Liver (tissue), 8 donors: ENCODE measurements at regions not wholly inside any gene's neighbourhood (a gene's known extent, or its start where the extent isn't known, plus 50 kb on each side); places are given as distances from the start of the nearest gene placed in this dataset.

ENCODE experiments used
- DNase-seq: peaks from one replicate; pipeline ENCODE4 v3.0.0-alpha.2; 2017; ENCODE audit warnings: low spot score
- H3K27ac ChIP-seq, 2 donors: one replicate each; pipeline ENCODE4 v1.7.0; 2013; ENCODE audit warnings: inconsistent platforms in 2 of 2, low read length in 2 of 2, control low read depth in 1 of 2, low read depth in 1 of 2, mild to moderate bottlenecking in 1 of 2
- H3K27me3 ChIP-seq, 4 donors: one replicate each; pipeline versions ENCODE4 v1.6.1 to v1.7.0; 2013; ENCODE audit warnings: low read length in 3 of 4, inconsistent platforms in 1 of 4, mild to moderate bottlenecking in 1 of 4, moderate library complexity in 1 of 4; ENCODE audit not compliant: control insufficient read depth in 4 of 4, insufficient read depth in 4 of 4
- H3K36me3 ChIP-seq, 4 donors: one replicate each; pipeline versions ENCODE4 v1.6.1 to v1.7.0; 2013; ENCODE audit warnings: low read length in 3 of 4, mild to moderate bottlenecking in 3 of 4, low read depth in 1 of 4, moderate library complexity in 1 of 4; ENCODE audit not compliant: control insufficient read depth in 4 of 4, insufficient read depth in 3 of 4
- H3K4me1 ChIP-seq, 4 donors: one replicate each; pipeline versions ENCODE4 v1.6.1 to v1.7.0; 2013; ENCODE audit warnings: low read length in 3 of 4, mild to moderate bottlenecking in 3 of 4, moderate library complexity in 1 of 4; ENCODE audit not compliant: control insufficient read depth in 4 of 4, insufficient read depth in 4 of 4
- H3K4me3 ChIP-seq, 3 donors: one replicate each; pipeline versions ENCODE4 v1.6.1 to v1.7.0; 2013; ENCODE audit warnings: low read length in 3 of 3, control low read depth in 1 of 3, low read depth in 1 of 3, mild to moderate bottlenecking in 1 of 3
- H3K9ac ChIP-seq, 2 donors: one replicate each; pipeline ENCODE4 v1.7.0; 2013; ENCODE audit warnings: low read length in 2 of 2, mild to moderate bottlenecking in 2 of 2, moderate library complexity in 2 of 2, control low read depth in 1 of 2, low read depth in 1 of 2
- H3K9me3 ChIP-seq, 4 donors: one replicate each; pipeline versions ENCODE4 v1.6.1 to v1.7.0; 2013; ENCODE audit warnings: low read length in 3 of 4; ENCODE audit not compliant: control insufficient read depth in 4 of 4
- CTCF ChIP-seq: fragments of 150-350 bp; IDR thresholded peaks from 2 replicates; pipeline ENCODE4 v1.5.1; 2017; ENCODE audit warnings: improper control_type of control experiment, low read depth, low read length; ENCODE audit not compliant: missing input control
- EGR1 ChIP-seq, 2 donors: IDR thresholded peaks; 2 replicates each; pipeline ENCODE4 v1.6.1; 2016 to 2018; ENCODE audit warnings: antibody characterized with exemption in 2 of 2, low read depth in 2 of 2
- FOXA1 ChIP-seq: IDR thresholded peaks from 2 replicates; pipeline ENCODE4 v1.6.1; 2016; ENCODE audit warnings: antibody characterized with exemption
- FOXA2 ChIP-seq: IDR thresholded peaks from 2 replicates; pipeline ENCODE4 v1.6.1; 2016; ENCODE audit warnings: antibody characterized with exemption
- GABPA ChIP-seq, 2 donors: IDR thresholded peaks in 1 of 2; conservative IDR thresholded peaks in 1 of 2; 2 replicates each; pipeline ENCODE4 v1.6.1; 2016; ENCODE audit warnings: antibody characterized with exemption in 2 of 2, mild to moderate bottlenecking in 1 of 2, moderate library complexity in 1 of 2
- HNF4A ChIP-seq, 2 donors: conservative IDR thresholded peaks; 2 replicates each; pipeline ENCODE4 v1.6.1; 2016; ENCODE audit warnings: antibody characterized with exemption in 2 of 2, mild to moderate bottlenecking in 2 of 2
- HNF4G ChIP-seq: IDR thresholded peaks from 2 replicates; pipeline ENCODE4 v1.6.1; 2016; ENCODE audit warnings: antibody characterized with exemption
- JUND ChIP-seq, 2 donors: IDR thresholded peaks; 2 replicates each; pipeline ENCODE4 v1.6.1; 2016; ENCODE audit warnings: antibody characterized with exemption in 2 of 2
- NR2F2 ChIP-seq: IDR thresholded peaks from 2 replicates; pipeline ENCODE4 v1.6.1; 2016; ENCODE audit warnings: antibody characterized with exemption
- RAD21 ChIP-seq, 2 donors: IDR thresholded peaks; 2 replicates each; pipeline ENCODE4 v1.6.1; 2016; ENCODE audit warnings: antibody characterized with exemption in 2 of 2, mild to moderate bottlenecking in 2 of 2
- REST ChIP-seq: IDR thresholded peaks from 2 replicates; pipeline ENCODE4 v1.6.1; 2016; ENCODE audit warnings: antibody characterized with exemption, mild to moderate bottlenecking
- RXRA ChIP-seq, 2 donors: IDR thresholded peaks; 2 replicates each; pipeline ENCODE4 v1.6.1; 2017 to 2018; ENCODE audit warnings: antibody characterized with exemption in 2 of 2, mild to moderate bottlenecking in 1 of 2
- TAF1 ChIP-seq: conservative IDR thresholded peaks from 2 replicates; pipeline ENCODE4 v1.6.1; 2016; ENCODE audit warnings: antibody characterized with exemption, mild to moderate bottlenecking
- YY1 ChIP-seq: IDR thresholded peaks from 2 replicates; pipeline ENCODE4 v1.6.1; 2016; ENCODE audit warnings: antibody characterized with exemption, mild to moderate bottlenecking
- ZBTB33 ChIP-seq: IDR thresholded peaks from 2 replicates; pipeline ENCODE4 v1.6.1; 2016; ENCODE audit warnings: antibody characterized with exemption
- WGBS: extraction: QIAGEN DNeasy Blood & Tissue Kit; methylation state at CpG from one replicate; pipeline ENCODE4 v1.1.7; 2013; 5-methylcytosine and 5-hydroxymethylcytosine counted together
- donor health status: healthy.
- donor health status: healthy.
- donor health status: healthy.
- donor health status: healthy.
- donor health status: healthy.

GRCh38 chr3:67804578-67804977, 150.2 kb upstream of the SUCLG2 start:
- Histone ChIP-seq H3K9me3 (no peaks in the 10 kb centered on the region), H3K4me1 (peaks cover 0 to 7% (median 6%) of the 10 kb centered on the region in 4 donors), H3K27me3 (no peaks in the 10 kb centered on the region), H3K9ac (no peak overlapping the region), H3K27ac (no peak overlapping the region), H3K4me3 (no peak overlapping the region), H3K36me3 (no peaks in the 10 kb centered on the region)
- no peak for TF ChIP-seq REST
- no peak for TF ChIP-seq FOXA2
- no peak for TF ChIP-seq YY1
- TF ChIP-seq GABPA (IDR thresholded peaks at IDR 0.05 in 1 of 2, conservative IDR thresholded peaks at IDR 0.05 in 1 of 2) = no peak
- TF ChIP-seq CTCF = no peak
- TF ChIP-seq HNF4A (conservative IDR thresholded peaks at IDR 0.05) = no peak
- no peak for TF ChIP-seq ZBTB33
- no peak for TF ChIP-seq JUND (IDR thresholded peaks at IDR 0.05)
- no peak for TF ChIP-seq RAD21 (IDR thresholded peaks at IDR 0.05)
- no peak for TF ChIP-seq TAF1
- TF ChIP-seq EGR1 (IDR thresholded peaks at IDR 0.05; ENCODE audit: low read depth in 2 of 2) = no peak
- TF ChIP-seq HNF4G = no peak
- no peak for TF ChIP-seq RXRA (IDR thresholded peaks at IDR 0.05)
- DNase-seq = no peak
- WGBS = 92% methylated on average over 3 of the region's 3 CpGs

- Histone ChIP-seq H3K9ac (no peak overlapping the region), H3K4me1 (peaks cover 0 to 3% (median 2%) of the 10 kb centered on the region in 4 donors), H3K27ac (no peak overlapping the region), H3K4me3 (no peak overlapping the region), H3K36me3 (no peaks in the 10 kb centered on the region), H3K9me3 (no peaks in the 10 kb centered on the region), H3K27me3 (no peaks in the 10 kb centered on the region)
- WGBS = 91% methylated on average over 2 of the region's 2 CpGs
- TF ChIP-seq RAD21 (IDR thresholded peaks at IDR 0.05) (peak in 1 of 2 donors; percentile 52), FOXA1 (no peak), JUND (IDR thresholded peaks at IDR 0.05) (no peak), NR2F2 (no peak), REST (no peak), GABPA (IDR thresholded peaks at IDR 0.05 in 1 of 2, conservative IDR thresholded peaks at IDR 0.05 in 1 of 2) (no peak), HNF4A (conservative IDR thresholded peaks at IDR 0.05) (peak in 1 of 2 donors; percentile 14), CTCF (peak; percentile 6)
- no peak for DNase-seq
Observed at GRCh38 chr3:67804089-67804488, 149.7 kb upstream of the SUCLG2 start.
